Body of pancreas (tissue), 4 donors: ENCODE measurements at regions not wholly inside any gene's neighbourhood (a gene's known extent, or its start where the extent isn't known, plus 50 kb on each side); places are given as distances from the start of the nearest gene placed in this dataset.

Source experiments
- POLR2A ChIP-seq, 3 donors: fragments of 450-650 bp; IDR thresholded peaks; one replicate each; pipeline ENCODE4 v1.6.1; 2016; ENCODE audit warnings: antibody characterized with exemption in 3 of 3, mild to moderate bottlenecking in 2 of 3
- TF ChIP-seq, protein P1 (sequence below), 7 experiments: fragments of 450-650 bp in 4 of 7; fragments of 200-600 bp in 3 of 7; sonication (generic) in 3 of 7; IDR thresholded peaks; one replicate each; pipeline ENCODE4 v1.5.1; 2016 to 2019; ENCODE audit warnings: antibody characterized with exemption in 7 of 7

DNA sequence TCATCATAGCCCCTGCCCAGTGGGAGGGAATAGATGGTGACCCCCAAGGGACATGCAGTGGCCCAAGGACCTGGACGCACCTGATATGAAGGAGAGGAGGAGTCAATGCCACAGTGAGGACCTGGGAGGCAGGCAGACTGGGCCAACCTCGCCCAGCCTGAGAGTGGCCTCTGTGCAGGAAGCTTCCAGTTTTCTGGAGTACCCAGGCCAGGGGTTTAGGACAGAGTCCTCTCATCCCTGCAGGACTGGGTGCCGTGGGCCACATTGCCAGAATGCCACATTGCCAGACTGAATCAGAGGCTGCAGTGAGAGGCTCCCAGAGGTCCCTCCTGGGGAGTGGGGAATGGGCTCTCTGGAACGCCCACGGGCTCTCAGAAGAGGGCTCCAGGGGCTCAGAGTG, 82.9 kb upstream of the VSTM2B start:
- TF ChIP-seq, protein P1, sequence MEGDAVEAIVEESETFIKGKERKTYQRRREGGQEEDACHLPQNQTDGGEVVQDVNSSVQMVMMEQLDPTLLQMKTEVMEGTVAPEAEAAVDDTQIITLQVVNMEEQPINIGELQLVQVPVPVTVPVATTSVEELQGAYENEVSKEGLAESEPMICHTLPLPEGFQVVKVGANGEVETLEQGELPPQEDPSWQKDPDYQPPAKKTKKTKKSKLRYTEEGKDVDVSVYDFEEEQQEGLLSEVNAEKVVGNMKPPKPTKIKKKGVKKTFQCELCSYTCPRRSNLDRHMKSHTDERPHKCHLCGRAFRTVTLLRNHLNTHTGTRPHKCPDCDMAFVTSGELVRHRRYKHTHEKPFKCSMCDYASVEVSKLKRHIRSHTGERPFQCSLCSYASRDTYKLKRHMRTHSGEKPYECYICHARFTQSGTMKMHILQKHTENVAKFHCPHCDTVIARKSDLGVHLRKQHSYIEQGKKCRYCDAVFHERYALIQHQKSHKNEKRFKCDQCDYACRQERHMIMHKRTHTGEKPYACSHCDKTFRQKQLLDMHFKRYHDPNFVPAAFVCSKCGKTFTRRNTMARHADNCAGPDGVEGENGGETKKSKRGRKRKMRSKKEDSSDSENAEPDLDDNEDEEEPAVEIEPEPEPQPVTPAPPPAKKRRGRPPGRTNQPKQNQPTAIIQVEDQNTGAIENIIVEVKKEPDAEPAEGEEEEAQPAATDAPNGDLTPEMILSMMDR (IDR thresholded peaks at IDR 0.05) = no peak
- TF ChIP-seq POLR2A (IDR thresholded peaks at IDR 0.05) = no peak
